HG03469 (cell line): ENCODE measurements at regions not wholly inside any gene's neighbourhood (a gene's known extent, or its start where the extent isn't known, plus 50 kb on each side); places are given as distances from the start of the nearest gene placed in this dataset.

Source experiments
- ATAC-seq: cut with Tn5 transposase; IDR thresholded peaks from one replicate; pipeline ENCODE4 v1.9.1; 2021; ENCODE audit warnings: mild to moderate bottlenecking, moderate library complexity, moderate number of reproducible peaks; ENCODE audit not compliant: unreplicated experiment

DNA sequence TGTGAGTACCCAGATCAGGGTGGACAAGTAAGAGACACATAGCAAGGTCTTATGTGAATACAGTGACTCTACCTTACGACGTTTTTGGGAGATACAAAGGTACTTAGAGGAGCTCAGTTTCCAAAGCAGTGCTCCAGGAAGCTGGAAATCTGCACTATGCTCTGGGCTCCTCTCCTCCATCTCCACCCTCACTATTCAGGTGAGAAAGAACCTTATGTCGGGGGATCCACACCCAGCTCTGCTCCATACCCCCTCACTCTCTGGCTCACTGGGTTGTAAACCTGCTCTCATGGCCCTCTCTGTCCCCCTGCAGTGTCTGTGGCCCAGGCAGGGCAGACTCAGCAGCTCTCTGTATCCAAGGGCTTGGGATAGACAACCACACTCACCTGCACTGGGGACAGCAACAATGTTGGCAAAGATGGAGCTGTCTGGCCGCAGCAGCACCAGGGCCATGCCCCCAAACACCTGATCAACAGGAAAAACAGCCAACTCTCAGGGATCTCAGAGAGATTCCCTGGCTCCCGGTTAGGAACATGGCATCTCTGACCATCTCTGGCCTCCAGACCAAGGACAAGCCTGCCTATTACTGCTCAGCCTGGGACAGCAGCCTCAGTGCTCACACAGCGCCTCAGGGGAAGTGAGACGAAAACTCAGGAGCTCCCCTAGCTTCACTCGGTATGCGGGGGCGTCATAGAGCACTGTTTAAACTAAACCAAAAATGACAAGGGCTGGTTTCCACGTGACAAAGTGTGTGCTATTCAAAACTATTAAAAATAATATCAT, 60.9 kb upstream of the TOP3B start:
- no peak for ATAC-seq

DNA sequence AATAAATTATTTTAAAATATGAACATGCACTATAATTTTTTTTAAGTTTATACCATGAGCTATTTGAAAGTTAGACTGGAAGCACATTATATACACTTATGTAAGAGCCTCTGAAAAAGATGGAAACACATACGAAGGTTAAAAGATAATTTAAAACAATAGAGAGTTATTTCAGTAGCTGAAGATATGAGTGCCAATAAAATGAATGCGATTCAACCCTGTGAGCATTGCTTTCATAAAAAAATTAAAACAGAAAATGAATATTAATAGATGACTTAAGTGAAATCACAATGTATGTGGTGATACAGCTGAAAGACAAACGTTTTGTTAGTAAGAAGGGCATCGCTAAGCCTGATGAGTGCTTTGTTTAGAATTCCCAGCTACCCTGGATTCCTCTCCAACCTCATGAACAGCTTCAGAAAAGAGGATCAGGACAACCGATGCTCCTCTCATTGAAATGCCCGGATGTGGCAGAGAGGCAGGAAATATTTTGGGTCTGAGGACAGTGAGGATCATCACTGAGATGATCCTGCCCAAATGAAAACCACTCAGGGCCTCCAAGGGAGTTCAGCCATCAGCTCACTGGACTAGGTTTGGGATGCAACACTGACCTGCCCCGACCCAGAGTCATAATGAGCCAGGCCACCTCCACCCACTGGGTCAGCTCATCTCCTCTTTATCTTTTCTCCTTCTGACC, 60.2 kb upstream of the TOP3B start:
- no peak for ATAC-seq

DNA sequence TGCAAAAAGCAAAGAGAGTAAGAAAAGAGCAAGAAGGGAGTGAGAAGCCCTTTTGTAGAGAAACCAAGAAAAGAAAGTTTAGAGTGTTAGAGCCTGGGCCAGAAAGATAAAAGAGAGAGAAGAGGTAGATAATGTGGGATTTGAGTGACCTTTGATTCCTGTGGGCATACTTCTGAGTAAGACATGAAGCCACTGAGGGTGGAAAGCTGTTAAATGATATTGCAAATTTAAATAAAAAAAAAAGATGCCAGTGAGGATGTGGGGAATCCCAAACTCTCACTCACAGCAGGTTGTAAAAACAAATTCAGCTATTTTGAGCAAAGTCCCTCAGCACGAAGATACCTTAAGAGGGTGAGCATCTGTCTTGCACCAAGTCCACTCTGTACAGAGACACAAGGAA, 59.4 kb upstream of the TOP3B start:
- ATAC-seq = no peak

DNA sequence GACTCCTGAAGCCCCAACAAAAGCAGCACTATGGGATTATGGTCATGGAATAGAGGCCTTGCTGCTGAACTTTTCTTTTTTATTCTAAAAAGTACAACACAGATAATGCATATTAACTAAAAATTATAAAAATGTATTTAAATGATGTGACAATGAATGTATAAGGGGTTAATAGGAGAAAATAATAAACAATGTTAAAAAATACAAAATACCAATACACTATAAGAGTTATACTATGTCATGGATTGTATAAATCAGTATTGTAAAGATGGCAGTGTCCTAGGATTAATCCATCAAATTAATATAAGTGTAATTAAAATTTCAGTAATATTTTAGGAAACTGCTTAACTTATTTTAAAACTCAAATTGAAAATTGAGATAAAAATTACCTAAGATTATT, 58.3 kb upstream of the TOP3B start:
- ATAC-seq = no peak

DNA sequence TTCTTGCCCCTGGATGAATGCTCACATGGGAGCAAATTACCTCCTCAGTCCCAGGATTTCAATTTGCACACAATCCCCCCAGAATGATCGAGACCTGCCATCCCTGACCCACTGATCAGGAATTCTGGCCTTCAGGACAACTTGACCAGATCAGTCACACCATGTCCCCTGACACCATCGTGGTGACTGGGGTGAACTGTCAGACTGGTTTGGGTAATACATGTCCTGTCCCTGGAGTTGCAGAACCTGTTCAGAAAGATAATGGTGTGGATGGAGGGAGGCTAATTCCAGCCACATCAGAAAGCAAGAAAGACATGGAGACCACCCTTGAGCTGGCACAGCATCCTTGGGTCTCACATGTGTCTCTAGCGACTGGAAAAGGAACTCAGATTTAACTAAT, 57.9 kb upstream of the TOP3B start:
- no peak for ATAC-seq

DNA sequence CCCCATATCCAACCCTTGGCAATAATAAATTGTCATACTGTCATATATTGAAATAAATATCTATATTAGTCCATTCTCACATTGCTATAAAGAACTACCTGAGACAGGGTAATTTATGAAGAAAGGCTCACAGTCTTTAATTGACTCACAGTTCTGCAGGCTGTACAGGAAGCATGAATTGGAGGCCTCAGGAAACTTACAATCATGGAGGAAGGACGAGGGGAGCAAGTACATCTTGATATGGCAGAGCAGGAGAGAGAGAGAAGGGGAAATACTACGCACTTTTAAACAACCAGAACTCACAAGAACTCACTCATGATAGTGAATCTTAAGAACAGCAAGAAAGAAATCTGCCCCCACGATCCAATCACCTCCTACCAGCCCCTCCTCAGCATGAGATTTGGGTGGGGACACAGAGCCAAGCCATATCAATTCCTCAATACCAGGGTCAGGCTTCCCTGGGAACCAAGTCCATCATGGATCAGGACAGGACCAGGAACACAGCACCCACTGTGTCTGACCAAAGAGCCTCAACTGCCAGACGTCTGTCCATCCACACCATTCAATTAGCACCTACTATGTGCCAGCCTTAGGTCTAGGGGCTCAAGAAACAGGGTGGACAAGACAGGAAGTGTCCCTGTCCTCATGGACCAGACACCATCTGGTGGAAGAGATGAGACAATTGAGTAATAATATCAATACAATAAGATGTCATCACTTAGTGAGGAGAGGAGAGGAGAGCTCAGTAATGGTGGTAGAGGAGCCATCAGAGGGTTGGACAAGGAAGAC, 56.9 kb upstream of the TOP3B start:
- no peak for ATAC-seq

DNA sequence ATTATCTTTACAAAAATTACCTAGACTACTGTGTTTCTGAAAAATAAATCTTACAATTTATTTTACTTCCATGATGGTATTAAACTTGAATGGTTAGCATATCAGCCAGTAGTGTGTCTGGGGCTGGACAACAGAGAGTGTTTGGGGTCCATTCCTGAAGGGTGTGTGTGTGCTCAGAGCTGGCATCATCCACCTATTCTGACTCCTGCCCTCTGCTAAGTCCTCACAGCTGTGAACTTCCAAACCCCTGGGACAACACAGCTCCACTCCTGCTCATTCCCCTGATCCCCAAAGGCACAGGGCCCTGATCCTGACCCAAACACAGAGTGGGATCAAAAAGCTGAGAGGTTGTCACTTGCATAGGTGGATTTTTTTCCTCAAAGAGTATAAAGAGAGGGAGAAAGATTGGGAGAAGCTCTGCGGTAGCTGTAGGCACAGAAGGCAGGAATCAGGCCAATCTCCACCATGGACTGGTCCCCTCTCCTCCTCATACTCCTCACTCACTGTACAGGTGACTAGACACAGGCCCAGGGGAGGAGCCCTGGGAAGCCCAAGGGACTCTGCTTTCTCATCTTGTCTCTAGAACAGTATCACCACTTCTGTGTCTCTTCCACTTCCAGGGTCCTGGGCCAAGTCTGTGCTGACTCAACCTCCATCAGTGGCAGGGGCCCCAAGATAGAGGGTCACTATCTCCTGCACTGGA, 55.7 kb upstream of the TOP3B start:
- ATAC-seq = no peak

DNA sequence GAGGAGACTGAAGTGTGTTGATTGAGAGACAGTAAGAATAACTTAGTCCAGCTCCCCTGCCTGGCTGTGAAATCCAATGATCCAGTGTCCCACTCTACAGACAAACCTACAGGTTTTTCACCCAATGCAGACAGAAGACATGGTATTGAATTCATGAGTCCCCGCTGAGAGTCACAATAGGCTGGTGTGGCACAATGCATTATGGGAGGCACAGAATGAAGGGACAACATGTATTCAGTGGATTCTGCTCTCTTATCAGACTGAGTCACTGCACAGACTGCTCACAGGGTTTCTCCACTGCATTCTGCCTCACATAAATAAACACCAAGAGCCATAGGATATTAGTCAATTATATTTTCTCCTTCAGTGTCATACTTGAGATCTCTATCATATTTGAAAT, 55.2 kb upstream of the TOP3B start:
- no peak for ATAC-seq

DNA sequence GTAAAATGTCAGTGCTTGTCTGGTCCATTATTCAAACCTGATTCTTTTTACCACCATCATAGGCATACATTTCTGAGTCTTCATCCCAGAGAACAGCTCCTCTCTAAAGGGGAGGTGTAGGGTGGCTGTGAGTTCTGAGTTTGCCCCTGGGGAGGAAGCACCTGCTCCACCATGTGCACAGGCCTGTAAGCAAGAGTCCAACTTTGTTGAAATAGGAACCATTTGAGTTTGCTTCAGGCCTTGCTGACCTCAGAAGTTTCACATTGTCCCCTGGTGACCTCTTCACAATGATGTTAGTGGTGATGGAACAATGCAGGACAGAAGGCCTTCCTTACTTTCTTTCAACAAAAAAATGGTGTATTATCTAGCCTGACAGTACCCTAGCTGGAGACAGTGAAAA, 54.6 kb upstream of the TOP3B start:
- ATAC-seq = no peak

DNA sequence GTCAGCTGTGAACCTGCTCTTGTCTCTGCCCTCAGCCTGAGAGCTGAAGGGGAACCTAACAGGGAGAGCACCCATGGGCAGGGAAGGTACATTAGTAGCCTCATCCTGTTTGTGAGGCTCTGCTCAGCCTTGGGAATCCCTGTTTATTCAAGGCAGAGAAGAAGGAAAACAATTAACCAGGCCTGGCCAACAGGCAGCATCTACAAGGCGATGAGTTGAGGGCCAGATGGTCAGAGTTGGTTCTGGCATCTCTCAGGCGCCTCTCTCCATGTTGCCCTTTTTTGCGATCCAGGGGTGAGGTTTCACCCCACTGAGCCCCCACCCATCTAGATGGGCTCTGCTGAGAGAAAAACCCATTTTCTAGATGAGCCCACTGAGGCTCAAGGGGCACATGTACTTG, 54.0 kb upstream of the TOP3B start:
- no peak for ATAC-seq

DNA sequence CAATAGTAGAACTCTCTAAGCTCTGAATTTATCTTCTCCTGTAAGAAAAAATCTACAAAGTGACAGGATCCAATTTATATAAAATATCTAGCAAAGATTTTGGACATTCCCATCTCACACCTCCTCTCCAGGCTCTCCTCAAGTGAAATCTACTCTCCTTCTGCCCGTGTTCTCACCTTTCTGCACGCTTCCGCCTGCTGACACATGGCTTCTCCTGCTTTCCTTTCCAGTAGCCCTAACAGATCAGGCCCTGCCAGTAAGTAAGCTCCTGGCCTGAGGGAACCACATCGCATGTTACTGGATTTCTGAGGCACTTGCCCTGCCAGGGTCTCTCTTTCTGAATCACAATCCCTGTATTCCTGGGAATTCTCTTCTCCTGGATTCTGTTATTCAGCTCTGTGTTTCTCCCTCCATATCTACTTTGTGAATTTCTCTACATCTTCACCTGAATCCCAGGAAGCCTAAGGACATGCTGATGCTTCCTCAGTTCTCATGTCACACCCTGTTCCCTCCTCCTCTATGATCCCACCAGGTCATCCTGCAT, 53.3 kb upstream of the TOP3B start:
- ATAC-seq = no peak

DNA sequence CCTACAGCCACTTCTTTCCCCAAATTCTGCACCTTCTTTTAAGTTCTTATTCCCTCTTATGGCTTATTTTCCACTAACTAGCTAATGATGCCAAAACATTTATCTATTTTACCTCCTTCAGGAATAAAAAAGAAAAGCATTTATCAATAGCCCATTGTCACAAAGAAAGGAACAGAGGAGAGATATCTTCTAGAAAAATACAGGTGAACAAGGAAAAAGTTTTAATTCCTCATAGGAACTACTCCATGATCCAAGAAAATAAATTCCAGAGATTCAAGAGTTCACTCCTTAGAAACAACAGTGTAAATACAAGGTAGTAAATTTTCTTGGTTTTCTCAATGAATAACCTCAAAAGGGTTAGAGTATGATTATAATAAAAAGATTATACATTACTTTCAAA, 52.6 kb upstream of the TOP3B start:
- ATAC-seq = no peak

DNA sequence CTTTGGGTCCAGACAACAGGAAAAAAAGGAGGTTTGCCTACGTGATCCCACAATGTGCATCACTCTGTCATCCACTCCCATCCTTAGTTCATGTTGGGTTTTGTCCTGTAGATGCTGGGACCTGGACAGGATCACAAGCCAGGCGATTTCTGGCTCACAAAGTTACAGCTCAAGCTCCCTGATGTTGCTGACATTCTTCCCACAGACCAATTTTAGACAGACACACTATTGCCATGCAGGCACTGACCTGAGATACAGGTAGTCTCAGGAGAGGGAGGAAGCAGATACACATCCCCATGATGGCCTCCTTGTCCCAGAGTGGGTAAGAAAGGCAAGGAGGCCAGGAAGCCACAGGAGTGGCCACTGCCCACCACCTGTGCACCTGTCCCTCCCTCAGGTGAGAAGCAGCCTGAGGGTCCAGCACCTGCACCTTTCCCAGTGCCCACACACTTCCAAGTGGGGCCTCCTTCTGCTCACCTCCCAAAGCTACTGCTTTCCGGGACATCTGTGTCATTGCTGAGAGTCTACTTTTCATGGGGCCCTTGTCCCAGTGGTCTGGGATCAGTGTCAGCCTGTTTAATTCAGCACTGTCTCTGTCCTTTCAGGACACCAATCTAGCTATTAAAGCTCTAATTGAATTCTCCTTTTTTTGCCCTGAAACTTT, 52.0 kb upstream of the TOP3B start:
- ATAC-seq = no peak

DNA sequence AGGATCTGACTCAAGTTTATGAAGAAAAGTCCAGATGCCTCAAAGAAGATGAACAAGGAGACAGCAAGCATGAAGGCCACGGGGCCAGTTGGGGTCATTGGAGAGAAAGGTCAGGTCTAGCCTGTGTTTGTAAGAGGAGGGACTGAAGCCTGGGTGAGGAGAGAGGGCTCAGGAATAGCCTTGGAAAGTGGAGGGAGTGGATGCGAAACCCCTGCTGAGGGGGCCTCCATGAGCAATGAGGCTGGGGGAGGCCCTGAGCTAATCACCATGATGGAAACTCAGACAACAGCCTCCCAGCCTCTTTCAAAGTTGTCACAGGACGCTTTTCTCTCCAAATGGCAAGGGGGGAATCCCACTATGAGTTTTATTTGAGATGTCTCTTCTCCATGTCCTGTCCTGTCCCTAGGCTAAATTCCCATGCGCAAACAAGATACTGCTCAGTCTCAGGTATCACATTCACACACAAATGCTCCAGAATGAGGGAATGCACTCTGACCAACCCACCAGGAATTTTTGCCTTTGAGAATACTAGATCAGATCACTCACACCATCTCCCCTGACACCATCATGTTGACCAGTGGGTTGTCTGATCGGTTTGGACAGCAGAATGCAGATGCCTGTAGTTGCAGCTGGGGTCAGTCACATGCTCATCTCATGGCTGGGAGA, 51.3 kb upstream of the TOP3B start:
- ATAC-seq = no peak

DNA sequence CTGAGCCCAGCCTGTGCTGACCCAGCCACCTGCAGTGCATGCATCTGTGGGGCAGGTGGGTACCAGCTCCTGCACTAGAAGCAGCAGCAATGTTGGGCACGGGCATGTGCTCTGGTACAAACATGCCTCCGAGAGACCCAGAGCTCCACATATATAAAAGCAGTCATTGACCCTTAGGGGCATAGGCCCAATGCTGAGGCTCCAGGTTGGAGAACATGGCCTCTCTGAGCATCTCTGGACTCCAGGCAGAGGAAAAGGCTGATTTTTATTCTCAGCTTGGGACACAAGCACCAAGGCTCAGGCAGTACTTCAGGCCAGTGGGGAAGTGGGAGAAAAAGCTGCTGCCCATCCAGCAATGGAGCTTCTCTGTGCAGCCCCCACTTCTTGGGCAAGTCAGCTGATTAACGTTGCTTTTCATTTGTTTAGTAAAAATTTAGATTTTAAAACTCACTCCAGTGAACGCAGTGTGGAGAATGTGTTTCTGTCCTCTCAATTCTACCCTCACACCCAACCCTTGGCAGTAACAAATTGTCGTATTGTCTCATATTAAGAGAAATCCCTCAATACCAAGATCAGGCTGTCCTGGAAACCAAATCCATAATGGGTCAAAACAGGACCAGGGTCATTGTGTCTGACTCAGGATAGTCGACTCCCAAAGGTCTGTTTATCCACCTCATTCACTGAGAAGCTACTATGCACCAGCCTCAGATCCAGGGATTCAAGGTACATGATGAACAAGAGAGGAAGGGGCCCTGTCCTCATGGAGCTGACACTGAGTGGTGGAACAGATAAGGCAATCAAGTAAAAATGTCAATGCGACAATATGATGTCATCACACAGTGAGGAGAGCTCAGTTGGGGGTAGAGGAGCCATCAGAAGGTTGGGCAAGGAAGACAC, 50.6 kb upstream of the TOP3B start:
- no peak for ATAC-seq

DNA sequence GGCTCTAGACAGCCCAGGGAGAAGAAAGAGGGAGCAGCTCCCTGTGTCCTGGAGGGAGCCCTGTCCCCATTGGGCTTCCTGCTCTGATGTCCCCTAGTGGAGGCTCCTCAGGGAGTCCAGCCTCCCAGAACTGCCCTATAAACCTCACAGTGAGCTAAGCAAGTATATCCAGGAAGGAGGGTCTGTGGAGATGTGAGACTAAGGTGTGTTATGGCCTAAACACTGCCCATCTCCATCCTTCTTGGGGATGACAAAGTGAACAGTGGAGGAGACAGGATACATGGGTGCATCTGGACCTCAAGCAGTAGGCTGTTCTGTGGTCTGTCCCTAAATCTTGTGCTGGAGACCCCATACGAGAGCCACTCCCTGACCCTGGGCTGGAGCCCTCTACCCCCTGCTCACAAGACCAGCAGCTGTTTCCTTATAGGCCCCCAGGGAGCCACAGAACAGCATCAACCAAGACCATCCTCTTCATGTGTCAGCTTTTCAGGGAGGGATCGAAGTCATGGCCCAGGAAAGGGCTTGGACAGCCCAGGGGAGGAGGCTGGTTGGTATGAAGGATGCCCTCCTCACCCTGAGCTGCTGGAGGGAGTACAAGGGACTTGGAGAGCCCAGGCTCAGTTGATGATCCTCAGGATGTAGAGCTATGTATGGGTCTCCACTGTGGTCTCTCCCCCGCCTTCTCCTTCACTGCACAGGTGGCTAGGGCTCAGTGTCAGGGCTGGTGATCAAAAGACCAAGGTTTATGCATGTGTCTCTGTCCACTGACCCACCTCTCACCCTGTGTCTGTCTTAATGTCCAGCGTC, 49.7 kb upstream of the TOP3B start:
- no peak for ATAC-seq
